HS-27A (cell line): ENCODE measurements at regions not wholly inside any gene's neighbourhood (a gene's known extent, or its start where the extent isn't known, plus 50 kb on each side); places are given as distances from the start of the nearest gene placed in this dataset.
A peak's percentile ranks its signal among the peaks of the same experiment; 100 is the strongest.

ENCODE experiments used
- DNase-seq: peaks from one replicate; pipeline ENCODE4 v3.0.0-alpha.2; 2012; ENCODE audit warnings: low read depth, missing footprints

GRCh38 chr3:189557824-189558223 is 73.4 kb upstream of the TP63 start:
- no peak for DNase-seq

- no peak for DNase-seq
Observed at GRCh38 chr3:189561256-189561655, 69.9 kb upstream of the TP63 start.

- DNase-seq = peak; percentile 53
Observed at GRCh38 chr3:189563853-189564563, 67.2 kb upstream of the TP63 start.

DNA sequence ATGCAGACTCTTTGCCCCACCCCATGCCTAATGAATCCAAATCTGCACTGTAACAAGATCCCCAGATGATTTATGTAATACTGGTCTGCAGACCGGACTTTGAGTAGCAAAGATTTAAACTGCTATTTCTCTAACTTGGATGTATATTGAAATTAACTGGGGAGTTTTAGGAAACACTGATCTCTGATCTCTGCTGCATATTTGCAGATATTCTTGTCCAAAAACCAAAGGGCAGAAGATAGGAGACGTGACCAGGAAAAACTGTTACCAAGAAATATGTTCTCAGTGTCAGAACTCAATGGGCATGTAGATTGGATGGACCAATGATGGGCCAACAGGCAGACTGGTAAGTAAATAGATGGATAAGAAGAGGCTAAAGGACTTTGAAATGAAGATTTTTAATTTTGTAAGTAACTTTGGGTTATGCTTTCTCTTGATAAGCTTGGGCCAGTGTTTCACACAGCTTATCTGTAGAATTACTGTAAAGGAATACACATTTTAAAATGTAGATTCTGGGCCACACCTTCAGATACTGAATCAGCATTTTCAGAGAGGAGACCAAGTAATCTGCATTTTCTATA is 64.5 kb upstream of the TP63 start:
- DNase-seq = no peak

GRCh38 chr3:189567322-189567721 is 63.9 kb upstream of the TP63 start:
- DNase-seq = no peak

GRCh38 chr3:189567766-189568420 is 63.3 kb upstream of the TP63 start:
- no peak for DNase-seq

DNA sequence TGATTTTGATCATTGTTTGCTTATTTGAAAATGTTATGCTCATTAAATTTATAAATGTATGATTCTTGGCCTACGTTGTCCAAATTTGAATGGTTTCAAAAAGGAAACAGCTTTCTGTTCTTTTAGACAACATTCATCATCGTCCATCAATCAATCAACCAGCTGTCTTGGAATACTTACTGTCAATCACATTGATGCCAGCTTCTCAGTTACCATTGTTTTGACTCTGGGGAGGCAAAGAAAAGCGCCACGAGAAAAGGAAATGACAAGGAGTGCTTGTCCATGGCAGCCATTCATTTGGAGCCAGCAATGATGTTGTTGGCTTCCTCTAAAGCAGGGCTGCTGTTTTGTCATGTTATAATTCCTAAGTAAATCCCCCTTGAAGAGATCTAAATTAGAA is 62.2 kb upstream of the TP63 start:
- no peak for DNase-seq

DNA sequence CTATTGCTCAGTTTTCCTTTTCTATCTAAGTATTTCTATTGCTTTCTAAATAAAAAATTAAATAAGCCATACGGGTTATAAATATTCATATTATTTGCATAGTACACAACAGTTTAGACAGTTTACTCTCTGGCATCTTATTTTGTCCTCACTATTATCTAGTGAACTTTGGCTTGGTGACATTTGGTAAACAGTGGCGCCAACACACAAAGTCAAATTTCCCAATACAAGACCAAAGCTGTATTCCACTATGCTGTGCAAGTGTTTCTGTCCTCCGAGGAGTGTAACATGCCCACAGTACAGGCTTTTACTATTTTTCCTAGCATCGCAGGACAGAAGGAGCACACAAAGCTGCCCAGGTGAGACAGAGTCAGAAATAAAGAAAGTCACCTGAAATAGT is 61.7 kb upstream of the TP63 start:
- DNase-seq = no peak

DNA sequence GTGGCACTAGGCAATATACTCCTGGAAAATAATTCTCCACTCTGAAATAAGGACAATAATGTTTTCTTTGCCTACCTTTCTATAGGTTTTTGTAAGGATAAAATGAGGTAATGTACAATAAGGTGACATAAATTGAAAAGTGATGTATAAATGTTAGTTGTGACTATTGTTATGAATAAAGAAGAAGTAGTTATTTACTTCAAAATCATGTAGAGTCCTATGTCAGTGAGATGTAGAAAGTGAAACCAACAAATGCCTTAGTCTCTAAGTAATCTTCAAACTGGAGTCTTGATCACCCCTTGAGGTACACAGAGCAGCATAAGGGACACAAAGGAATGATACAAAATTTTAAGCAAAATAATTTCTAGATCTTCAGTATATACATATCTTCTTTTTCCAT is 60.3 kb upstream of the TP63 start:
- DNase-seq = no peak

DNA sequence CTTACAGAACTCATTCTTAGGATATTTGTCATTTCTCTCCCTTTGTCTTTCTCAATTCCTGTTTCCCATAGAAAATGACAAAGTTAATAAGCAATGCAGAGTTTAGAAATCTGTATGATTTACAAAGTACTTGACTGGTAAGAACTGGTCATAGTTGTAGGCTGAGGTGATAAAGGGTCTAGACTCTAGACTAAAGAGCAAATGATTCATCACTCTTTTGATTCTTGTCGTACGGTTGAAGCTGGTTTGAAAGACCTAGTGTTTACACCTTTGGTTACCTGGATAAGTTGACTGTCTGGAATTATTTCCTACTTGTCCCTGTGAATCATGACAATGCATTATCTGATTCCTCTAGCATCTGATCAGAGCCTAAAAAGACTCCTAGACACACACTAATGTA is 58.9 kb upstream of the TP63 start:
- DNase-seq = no peak

DNA sequence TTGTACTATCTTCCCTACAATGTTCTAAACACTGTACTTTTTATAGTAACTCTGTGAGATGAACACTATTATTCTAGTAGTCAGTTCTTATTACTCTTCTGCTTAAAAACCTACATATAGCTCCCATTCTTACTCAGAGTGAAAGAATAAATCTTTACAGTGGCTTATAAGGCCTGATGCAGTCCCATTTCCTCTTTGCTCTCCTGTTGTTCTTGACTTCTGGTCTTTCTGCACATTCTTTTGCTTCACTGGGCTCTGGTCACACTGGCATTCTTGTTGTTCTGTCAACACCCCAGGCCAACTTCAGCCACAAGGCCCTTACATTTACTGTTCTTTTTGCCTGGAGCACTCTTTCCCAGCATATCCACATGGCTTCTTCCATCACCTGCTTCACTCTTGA is 58.2 kb upstream of the TP63 start:
- no peak for DNase-seq

DNA sequence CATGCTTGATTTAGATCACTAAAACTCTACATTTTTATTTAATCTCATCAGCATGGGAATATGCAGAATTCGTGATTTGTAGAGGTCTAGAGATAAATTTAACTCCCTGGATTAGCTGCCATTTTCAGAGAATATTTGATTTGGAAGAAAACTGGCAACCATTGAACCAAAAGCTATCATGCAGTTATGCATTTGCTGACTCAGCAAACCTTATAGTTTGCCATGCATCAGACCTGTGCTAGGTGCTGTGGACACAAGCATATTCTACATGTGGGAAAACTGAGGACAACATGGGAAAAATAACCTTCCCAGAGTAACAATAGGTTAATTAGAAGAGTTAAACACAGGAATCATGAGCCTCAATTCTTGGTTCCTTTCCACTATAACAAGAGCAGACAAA is 54.7 kb upstream of the TP63 start:
- DNase-seq = no peak

- DNase-seq = no peak
Observed at GRCh38 chr3:189577050-189577951, 53.9 kb upstream of the TP63 start.

GRCh38 chr3:189580190-189580589 is 51.0 kb upstream of the TP63 start:
- DNase-seq = no peak
